HG02973 (cell line): ENCODE measurements at regions not wholly inside any gene's neighbourhood (a gene's known extent, or its start where the extent isn't known, plus 50 kb on each side); places are given as distances from the start of the nearest gene placed in this dataset.

Experiments used
- ATAC-seq: cut with Tn5 transposase; IDR thresholded peaks from one replicate; pipeline ENCODE4 v1.9.1; 2021; ENCODE audit warnings: moderate library complexity; ENCODE audit not compliant: unreplicated experiment

GRCh38 chr9:78559449-78559885 is 262.5 kb downstream of the PSAT1 start:
- ATAC-seq: no peak

GRCh38 chr9:78562021-78562420 is 265.1 kb downstream of the PSAT1 start:
- no peak for ATAC-seq

- ATAC-seq: no peak
Measured at GRCh38 chr9:78563269-78563668, 266.3 kb downstream of the PSAT1 start.

- no peak for ATAC-seq
Measured at GRCh38 chr9:78565481-78565880, 268.6 kb downstream of the PSAT1 start.

GRCh38 chr9:78566521-78566920 is 269.6 kb downstream of the PSAT1 start:
- no peak for ATAC-seq

GRCh38 chr9:78566948-78567675 is 270.2 kb downstream of the PSAT1 start:
- ATAC-seq: no peak

- no peak for ATAC-seq
Measured at GRCh38 chr9:78567693-78568092, 270.8 kb downstream of the PSAT1 start.

- ATAC-seq: no peak
Measured at GRCh38 chr9:78568774-78569173, 271.8 kb downstream of the PSAT1 start.

GRCh38 chr9:78572266-78572665 is 275.3 kb downstream of the PSAT1 start:
- ATAC-seq: no peak

GRCh38 chr9:78573205-78573604 is 276.3 kb downstream of the PSAT1 start:
- ATAC-seq: no peak

GRCh38 chr9:78573669-78574068 is 276.7 kb downstream of the PSAT1 start:
- no peak for ATAC-seq

GRCh38 chr9:78574354-78575045 is 277.6 kb downstream of the PSAT1 start:
- no peak for ATAC-seq

- no peak for ATAC-seq
Measured at GRCh38 chr9:78575081-78575480, 278.2 kb downstream of the PSAT1 start.

- no peak for ATAC-seq
Measured at GRCh38 chr9:78575771-78576170, 278.8 kb downstream of the PSAT1 start.

- ATAC-seq: no peak
Measured at GRCh38 chr9:78577156-78577906, 280.4 kb downstream of the PSAT1 start.

GRCh38 chr9:78578072-78578471 is 281.1 kb downstream of the PSAT1 start:
- no peak for ATAC-seq

- no peak for ATAC-seq
Measured at GRCh38 chr9:78582821-78583220, 285.9 kb downstream of the PSAT1 start.

GRCh38 chr9:78584589-78584988 is 287.7 kb downstream of the PSAT1 start:
- no peak for ATAC-seq

GRCh38 chr9:78585909-78586308 is 289.0 kb downstream of the PSAT1 start:
- no peak for ATAC-seq

- ATAC-seq: no peak
Measured at GRCh38 chr9:78590068-78590467, 293.1 kb downstream of the PSAT1 start.

- ATAC-seq: no peak
Measured at GRCh38 chr9:78592811-78593210, 295.9 kb downstream of the PSAT1 start.
